ENCODE measurements at regions not wholly inside any gene's neighbourhood (a gene's known extent, or its start where the extent isn't known, plus 50 kb on each side); places are given as distances from the start of the nearest gene placed in this dataset.
"Not testable (repeated sequence)": the region's sequence is repeated elsewhere in the genome, so short reads cannot be mapped to it uniquely, and the experiment has no call there.

DNA sequence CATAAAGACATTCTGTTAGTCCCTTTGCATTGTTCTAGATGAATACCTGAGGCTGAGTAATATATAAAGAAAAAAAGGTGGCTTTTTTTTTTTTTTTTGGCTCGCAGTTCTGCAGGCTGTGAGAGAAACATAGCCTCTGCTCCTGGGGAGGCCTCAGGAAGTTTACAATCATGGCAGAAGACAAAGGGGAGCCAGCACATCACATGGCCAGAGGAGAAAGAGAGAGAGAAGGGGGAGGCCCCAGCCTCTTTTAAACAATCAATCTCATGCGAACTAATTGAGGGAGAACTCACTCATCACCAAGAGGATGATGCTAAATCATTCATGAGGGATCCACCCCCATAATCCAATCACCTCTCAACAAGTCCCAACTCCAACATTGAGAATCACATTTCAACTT, 364.0 kb upstream of the EPHA5 start:
- no peaks in the 10 kb centered on the region for H3K4me1 ChIP-seq (ENCODE audit: control insufficient read depth, insufficient read depth, low read length)
- no peaks in the 10 kb centered on the region for H3K36me3 ChIP-seq (ENCODE audit: control insufficient read depth, insufficient read depth, low read length)
- no peaks in the 10 kb centered on the region for H3K9me3 ChIP-seq (ENCODE audit: control insufficient read depth, insufficient read depth, low read length)
- H3K27me3 ChIP-seq (ENCODE audit: control insufficient read depth, insufficient read depth, low read length): no peaks in the 10 kb centered on the region
- 0% methylated on average over 1 of the region's 2 CpGs for WGBS (ENCODE audit: insufficient coverage)
- no peak overlapping the region for H3K4me3 ChIP-seq (ENCODE audit: low read depth, low read length)
- DNase-seq (ENCODE audit: low read depth in 4 of 6, low spot score in 6 of 6): no peak
- no peak overlapping the region for H3K27ac ChIP-seq (ENCODE audit: low read depth, low read length)

- Histone ChIP-seq H3K27ac (ENCODE audit: low read depth, low read length) (no peak overlapping the region), H3K4me1 (ENCODE audit: control insufficient read depth, insufficient read depth, low read length) (no peaks in the 10 kb centered on the region), H3K27me3 (ENCODE audit: control insufficient read depth, insufficient read depth, low read length) (no peaks in the 10 kb centered on the region), H3K36me3 (ENCODE audit: control insufficient read depth, insufficient read depth, low read length) (no peaks in the 10 kb centered on the region), H3K4me3 (ENCODE audit: low read depth, low read length) (no peak overlapping the region), H3K9me3 (ENCODE audit: control insufficient read depth, insufficient read depth, low read length) (no peaks in the 10 kb centered on the region)
- WGBS (ENCODE audit: insufficient coverage): 100% methylated on average over 1 of the region's 2 CpGs
- no peak for DNase-seq (ENCODE audit: low read depth in 4 of 6, low spot score in 6 of 6)
Observed at GRCh38 chr4:66032571-66032970, 362.3 kb upstream of the EPHA5 start.

DNA sequence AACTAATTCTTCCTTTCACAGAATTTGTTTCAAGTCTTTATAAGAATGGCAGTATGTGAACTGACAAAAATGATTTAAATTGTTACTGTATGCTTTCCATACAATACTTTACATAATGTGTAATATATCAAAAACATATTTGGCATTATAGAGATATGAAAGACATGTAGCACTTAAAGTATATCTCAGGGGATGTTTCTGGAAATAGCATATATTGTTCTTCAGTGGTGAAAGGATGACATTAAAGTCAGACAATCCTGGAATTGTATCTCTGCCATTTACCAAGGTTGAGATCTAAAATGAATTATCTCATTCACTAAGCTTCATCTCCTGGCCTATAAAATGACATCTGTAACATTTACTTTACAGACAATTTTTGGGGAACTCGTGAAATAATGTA, 358.4 kb upstream of the EPHA5 start:
- no peaks in the 10 kb centered on the region for H3K27me3 ChIP-seq (ENCODE audit: control insufficient read depth, insufficient read depth, low read length)
- H3K4me1 ChIP-seq (ENCODE audit: control insufficient read depth, insufficient read depth, low read length): no peaks in the 10 kb centered on the region
- WGBS (ENCODE audit: insufficient coverage): no CpG with 5 or more reads among the region's 1 CpG
- no peaks in the 10 kb centered on the region for H3K9me3 ChIP-seq (ENCODE audit: control insufficient read depth, insufficient read depth, low read length)
- DNase-seq (ENCODE audit: low read depth in 4 of 6, low spot score in 6 of 6): no peak
- no peak overlapping the region for H3K27ac ChIP-seq (ENCODE audit: low read depth, low read length)
- H3K36me3 ChIP-seq (ENCODE audit: control insufficient read depth, insufficient read depth, low read length): no peaks in the 10 kb centered on the region
- no peak overlapping the region for H3K4me3 ChIP-seq (ENCODE audit: low read depth, low read length)

- no CpG with 5 or more reads among the region's 1 CpG for WGBS (ENCODE audit: insufficient coverage)
- peaks cover 2% of the 10 kb centered on the region for H3K9me3 ChIP-seq (ENCODE audit: control insufficient read depth, insufficient read depth, low read length)
- H3K27ac ChIP-seq (ENCODE audit: low read depth, low read length): no peak overlapping the region
- no peak overlapping the region for H3K4me3 ChIP-seq (ENCODE audit: low read depth, low read length)
- H3K36me3 ChIP-seq (ENCODE audit: control insufficient read depth, insufficient read depth, low read length): no peaks in the 10 kb centered on the region
- H3K27me3 ChIP-seq (ENCODE audit: control insufficient read depth, insufficient read depth, low read length): no peaks in the 10 kb centered on the region
- H3K4me1 ChIP-seq (ENCODE audit: control insufficient read depth, insufficient read depth, low read length): no peaks in the 10 kb centered on the region
- DNase-seq (ENCODE audit: low read depth in 4 of 6, low spot score in 6 of 6): no peak
Observed at GRCh38 chr4:66023061-66023460, 352.8 kb upstream of the EPHA5 start.

GRCh38 chr4:66017671-66018070, 347.4 kb upstream of the EPHA5 start:
- Histone ChIP-seq H3K9me3 (ENCODE audit: control insufficient read depth, insufficient read depth, low read length) (peaks cover 4% of the 10 kb centered on the region), H3K27me3 (ENCODE audit: control insufficient read depth, insufficient read depth, low read length) (no peaks in the 10 kb centered on the region), H3K36me3 (ENCODE audit: control insufficient read depth, insufficient read depth, low read length) (no peaks in the 10 kb centered on the region), H3K27ac (ENCODE audit: low read depth, low read length) (no peak overlapping the region), H3K4me1 (ENCODE audit: control insufficient read depth, insufficient read depth, low read length) (no peaks in the 10 kb centered on the region), H3K4me3 (ENCODE audit: low read depth, low read length) (no peak overlapping the region)
- no peak for DNase-seq (ENCODE audit: low read depth in 4 of 6, low spot score in 6 of 6)
- WGBS (ENCODE audit: insufficient coverage): no CpG with 5 or more reads among the region's 3 CpGs

DNA sequence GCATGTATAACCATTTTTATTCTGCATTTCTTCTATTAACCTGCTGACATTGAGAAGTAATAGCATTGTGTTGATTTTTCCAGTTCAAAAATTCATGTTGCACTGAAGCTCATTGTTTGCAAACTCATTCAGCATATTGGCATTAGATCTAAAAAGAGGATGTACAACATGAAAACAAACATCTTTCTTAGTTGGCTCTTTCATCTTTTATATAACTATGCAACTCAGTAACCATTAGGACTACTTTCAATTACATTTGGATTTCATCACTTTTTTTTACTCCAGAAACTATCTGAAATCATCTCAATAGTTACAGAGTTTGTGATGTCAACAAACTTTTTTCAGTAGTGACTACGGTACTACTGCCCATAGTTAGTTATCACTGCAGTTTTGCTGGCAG, 346.0 kb upstream of the EPHA5 start:
- no peaks in the 10 kb centered on the region for H3K36me3 ChIP-seq (ENCODE audit: control insufficient read depth, insufficient read depth, low read length)
- WGBS (ENCODE audit: insufficient coverage): no CpG with 5 or more reads among the region's 1 CpG
- peaks cover 1% of the 10 kb centered on the region for H3K9me3 ChIP-seq (ENCODE audit: control insufficient read depth, insufficient read depth, low read length)
- no peaks in the 10 kb centered on the region for H3K27me3 ChIP-seq (ENCODE audit: control insufficient read depth, insufficient read depth, low read length)
- no peak overlapping the region for H3K27ac ChIP-seq (ENCODE audit: low read depth, low read length)
- DNase-seq (ENCODE audit: low read depth in 4 of 6, low spot score in 6 of 6): no peak
- H3K4me3 ChIP-seq (ENCODE audit: low read depth, low read length): no peak overlapping the region
- no peaks in the 10 kb centered on the region for H3K4me1 ChIP-seq (ENCODE audit: control insufficient read depth, insufficient read depth, low read length)

DNA sequence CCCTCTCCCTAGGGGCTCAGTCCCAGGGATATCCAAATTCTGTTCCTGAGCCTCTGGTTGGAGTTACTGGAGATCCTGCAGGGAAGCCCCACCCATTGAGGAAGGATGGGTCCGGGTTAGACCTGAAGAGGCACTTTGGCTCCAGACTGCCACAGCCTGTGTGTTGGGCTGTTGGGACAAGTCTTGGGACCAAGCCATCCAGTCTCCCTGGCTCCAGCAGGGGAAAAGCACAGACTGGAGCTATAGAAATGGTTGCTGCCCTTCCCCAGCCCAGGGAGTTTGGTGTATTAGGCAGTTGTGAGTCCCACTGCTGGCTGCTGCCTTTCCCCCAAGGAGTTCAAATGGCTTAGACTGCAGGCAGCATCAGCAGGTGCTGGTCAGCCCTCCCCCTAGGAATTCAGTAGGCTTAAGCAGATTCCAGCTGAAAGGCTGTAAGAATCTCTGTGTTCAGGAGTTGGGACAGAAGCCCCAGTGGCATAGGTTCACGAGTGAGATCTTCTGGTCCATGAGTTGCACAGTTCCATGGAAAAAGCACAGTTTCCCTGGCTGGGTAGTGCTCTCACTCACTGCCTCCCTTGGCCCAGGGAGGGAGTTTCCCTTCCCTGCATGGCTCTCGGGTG, 344.0 kb upstream of the EPHA5 start:
- 53% methylated on average over 3 of the region's 3 CpGs for WGBS (ENCODE audit: insufficient coverage)
- Histone ChIP-seq H3K36me3 (ENCODE audit: control insufficient read depth, insufficient read depth, low read length) (no peaks in the 10 kb centered on the region), H3K4me3 (ENCODE audit: low read depth, low read length) (no peak overlapping the region), H3K4me1 (ENCODE audit: control insufficient read depth, insufficient read depth, low read length) (no peaks in the 10 kb centered on the region), H3K27me3 (ENCODE audit: control insufficient read depth, insufficient read depth, low read length) (no peaks in the 10 kb centered on the region), H3K27ac (ENCODE audit: low read depth, low read length) (no peak overlapping the region), H3K9me3 (ENCODE audit: control insufficient read depth, insufficient read depth, low read length) (peaks cover 1% of the 10 kb centered on the region)
- DNase-seq (ENCODE audit: low read depth in 4 of 6, low spot score in 6 of 6): no peak

DNA sequence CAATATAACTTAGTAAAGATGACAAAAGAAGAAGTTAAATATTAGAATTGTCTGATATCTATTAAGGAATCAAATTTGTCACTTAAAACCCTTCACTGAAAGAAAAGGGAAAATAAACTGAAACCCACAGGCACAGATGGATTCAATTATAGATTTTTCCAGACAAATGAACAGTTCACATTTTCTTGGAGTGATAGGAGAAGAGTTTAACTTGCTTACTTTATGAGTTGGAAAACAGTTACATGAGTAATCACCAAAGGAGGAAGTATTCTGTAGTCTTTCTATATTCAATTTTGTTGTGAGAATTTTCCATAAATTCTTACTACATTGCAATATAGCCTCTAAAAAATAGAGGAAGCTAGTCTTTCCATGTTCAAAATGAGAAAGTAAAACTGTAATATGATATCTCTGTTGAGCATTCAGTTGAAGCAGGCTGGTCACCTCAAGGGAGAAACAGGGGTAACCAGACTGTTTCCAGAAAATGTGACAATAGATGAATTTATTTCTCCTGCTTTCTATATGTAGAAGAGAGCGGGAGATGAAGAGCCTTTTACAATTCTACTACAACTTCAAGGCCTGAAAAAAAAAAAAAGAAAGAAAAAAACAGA, 330.3 kb upstream of the EPHA5 start:
- Histone ChIP-seq H3K9me3 (ENCODE audit: control insufficient read depth, insufficient read depth, low read length) (no peaks in the 10 kb centered on the region), H3K27ac (ENCODE audit: low read depth, low read length) (no peak overlapping the region), H3K36me3 (ENCODE audit: control insufficient read depth, insufficient read depth, low read length) (no peaks in the 10 kb centered on the region), H3K27me3 (ENCODE audit: control insufficient read depth, insufficient read depth, low read length) (no peaks in the 10 kb centered on the region), H3K4me3 (ENCODE audit: low read depth, low read length) (no peak overlapping the region), H3K4me1 (ENCODE audit: control insufficient read depth, insufficient read depth, low read length) (no peaks in the 10 kb centered on the region)
- DNase-seq (ENCODE audit: low read depth in 4 of 6, low spot score in 6 of 6): no peak
- no CpG with 5 or more reads among the region's 1 CpG for WGBS (ENCODE audit: insufficient coverage)

- Histone ChIP-seq H3K36me3 (ENCODE audit: control insufficient read depth, insufficient read depth, low read length) (no peaks in the 10 kb centered on the region), H3K4me3 (ENCODE audit: low read depth, low read length) (no peak overlapping the region), H3K4me1 (ENCODE audit: control insufficient read depth, insufficient read depth, low read length) (no peaks in the 10 kb centered on the region), H3K9me3 (ENCODE audit: control insufficient read depth, insufficient read depth, low read length) (no peaks in the 10 kb centered on the region), H3K27me3 (ENCODE audit: control insufficient read depth, insufficient read depth, low read length) (no peaks in the 10 kb centered on the region), H3K27ac (ENCODE audit: low read depth, low read length) (no peak overlapping the region)
- no CpG with 5 or more reads among the region's 1 CpG for WGBS (ENCODE audit: insufficient coverage)
- DNase-seq (ENCODE audit: low read depth in 4 of 6, low spot score in 6 of 6): no peak
Observed at GRCh38 chr4:65999518-65999871, 329.2 kb upstream of the EPHA5 start.

DNA sequence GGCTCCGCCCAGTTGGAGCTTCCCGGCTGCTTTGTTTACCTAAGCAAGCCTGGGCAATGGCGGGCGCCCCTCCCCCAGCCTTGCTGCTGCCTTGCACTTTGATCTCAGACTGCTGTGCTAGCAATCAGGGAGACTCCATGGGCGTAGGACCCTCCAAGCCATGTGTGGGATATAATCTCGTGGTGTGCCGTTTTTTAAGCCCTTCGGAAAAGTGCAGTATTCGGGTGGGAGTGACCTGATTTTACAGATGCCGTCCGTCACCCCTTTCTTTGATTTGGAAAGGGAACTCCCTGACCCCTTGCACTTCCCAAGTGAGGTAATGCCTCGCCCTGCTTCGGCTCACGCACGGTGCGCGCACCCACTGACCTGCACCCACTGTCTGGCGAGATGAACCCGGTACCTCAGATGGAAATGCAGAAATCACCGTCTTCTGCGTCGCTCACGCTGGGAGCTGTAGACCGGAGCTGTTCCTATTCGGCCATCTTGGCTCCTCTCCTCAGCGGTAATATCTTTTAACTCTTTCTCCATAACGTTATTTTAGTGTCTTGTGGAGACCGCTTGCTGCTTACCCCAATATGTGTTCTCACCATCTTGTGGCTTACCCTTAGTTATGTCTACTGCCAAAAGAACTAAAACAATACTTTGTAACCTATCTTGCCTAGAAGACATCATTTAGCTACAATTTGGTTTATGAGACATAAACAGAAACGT, 328.7 kb upstream of the EPHA5 start:
- H3K27ac ChIP-seq (ENCODE audit: low read depth, low read length): not testable (repeated sequence)
- WGBS (ENCODE audit: insufficient coverage): 91% methylated on average over 26 of the region's 29 CpGs

More for the DNA sequence above, 328.7 kb upstream of the EPHA5 start:
- H3K36me3 ChIP-seq (ENCODE audit: control insufficient read depth, insufficient read depth, low read length); DNase-seq (ENCODE audit: low read depth in 4 of 6, low spot score in 6 of 6); H3K4me3 ChIP-seq (ENCODE audit: low read depth, low read length); H3K4me1 ChIP-seq (ENCODE audit: control insufficient read depth, insufficient read depth, low read length); H3K27me3 ChIP-seq (ENCODE audit: control insufficient read depth, insufficient read depth, low read length); H3K9me3 ChIP-seq (ENCODE audit: control insufficient read depth, insufficient read depth, low read length): not testable (repeated sequence)

All from spinal cord (tissue), 9 donors.